ENCODE measurements at regions not wholly inside any gene's neighbourhood (a gene's known extent, or its start where the extent isn't known, plus 50 kb on each side); places are given as distances from the start of the nearest gene placed in this dataset.

DNA sequence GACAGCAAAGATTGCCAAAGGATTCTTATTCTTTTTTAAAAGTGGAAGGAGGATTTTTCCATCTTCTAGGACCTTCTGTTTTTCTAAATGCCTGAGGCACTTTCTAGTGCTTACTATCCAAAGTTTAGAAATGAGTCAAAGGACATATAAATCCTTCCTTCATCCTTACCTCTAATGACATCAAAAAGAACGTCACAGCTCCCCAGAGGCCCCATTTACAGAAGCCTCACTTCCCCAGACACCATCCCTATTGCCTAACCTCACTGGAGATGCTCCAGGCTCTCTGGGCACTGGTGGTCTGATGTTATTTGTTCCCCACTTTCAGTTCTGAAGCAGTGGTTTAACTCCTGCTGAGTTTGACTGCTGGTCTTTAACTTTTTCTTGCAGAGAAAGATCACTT is 504.3 kb downstream of the AGTPBP1 start:
- no peak for DNase-seq (ENCODE audit: low read depth)
- TF ChIP-seq, protein P1, sequence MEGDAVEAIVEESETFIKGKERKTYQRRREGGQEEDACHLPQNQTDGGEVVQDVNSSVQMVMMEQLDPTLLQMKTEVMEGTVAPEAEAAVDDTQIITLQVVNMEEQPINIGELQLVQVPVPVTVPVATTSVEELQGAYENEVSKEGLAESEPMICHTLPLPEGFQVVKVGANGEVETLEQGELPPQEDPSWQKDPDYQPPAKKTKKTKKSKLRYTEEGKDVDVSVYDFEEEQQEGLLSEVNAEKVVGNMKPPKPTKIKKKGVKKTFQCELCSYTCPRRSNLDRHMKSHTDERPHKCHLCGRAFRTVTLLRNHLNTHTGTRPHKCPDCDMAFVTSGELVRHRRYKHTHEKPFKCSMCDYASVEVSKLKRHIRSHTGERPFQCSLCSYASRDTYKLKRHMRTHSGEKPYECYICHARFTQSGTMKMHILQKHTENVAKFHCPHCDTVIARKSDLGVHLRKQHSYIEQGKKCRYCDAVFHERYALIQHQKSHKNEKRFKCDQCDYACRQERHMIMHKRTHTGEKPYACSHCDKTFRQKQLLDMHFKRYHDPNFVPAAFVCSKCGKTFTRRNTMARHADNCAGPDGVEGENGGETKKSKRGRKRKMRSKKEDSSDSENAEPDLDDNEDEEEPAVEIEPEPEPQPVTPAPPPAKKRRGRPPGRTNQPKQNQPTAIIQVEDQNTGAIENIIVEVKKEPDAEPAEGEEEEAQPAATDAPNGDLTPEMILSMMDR (IDR thresholded peaks at IDR 0.05; ENCODE audit: insufficient read depth, low read length, poor library complexity, severe bottlenecking) = no peak
- no peaks in the 10 kb centered on the region for H3K36me3 ChIP-seq (ENCODE audit: control insufficient read depth, insufficient read depth, low read length)
- no peak overlapping the region for H3K4me3 ChIP-seq (ENCODE audit: low read depth, low read length)
- no peaks in the 10 kb centered on the region for H3K27me3 ChIP-seq (ENCODE audit: control insufficient read depth, insufficient read depth, low read length)

DNA sequence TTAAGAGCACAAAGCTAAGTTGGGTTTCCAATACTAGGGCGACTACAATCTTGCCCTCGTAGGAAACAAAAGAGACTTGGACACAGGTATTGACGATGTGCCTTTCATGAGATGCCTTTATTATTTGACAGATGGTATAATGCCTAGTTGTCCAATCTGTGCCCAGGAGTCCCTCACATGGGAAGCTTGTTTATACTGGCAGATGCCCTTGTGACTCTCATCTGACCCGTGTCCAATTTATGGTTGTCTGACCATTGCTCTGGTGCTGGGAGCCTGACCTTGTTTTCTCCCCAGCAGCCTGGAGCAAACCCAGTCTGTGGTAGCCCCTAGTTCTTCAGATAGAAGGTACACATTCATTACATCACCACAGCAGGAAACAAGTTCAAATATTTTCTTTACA is 511.7 kb downstream of the AGTPBP1 start:
- H3K36me3 ChIP-seq (ENCODE audit: control insufficient read depth, insufficient read depth, low read length) = no peaks in the 10 kb centered on the region
- H3K27me3 ChIP-seq (ENCODE audit: control insufficient read depth, insufficient read depth, low read length) = no peaks in the 10 kb centered on the region
- no peak overlapping the region for H3K4me3 ChIP-seq (ENCODE audit: low read depth, low read length)
- no peak for DNase-seq (ENCODE audit: low read depth)
- TF ChIP-seq, protein P1 (IDR thresholded peaks at IDR 0.05; ENCODE audit: insufficient read depth, low read length, poor library complexity, severe bottlenecking) = no peak

DNA sequence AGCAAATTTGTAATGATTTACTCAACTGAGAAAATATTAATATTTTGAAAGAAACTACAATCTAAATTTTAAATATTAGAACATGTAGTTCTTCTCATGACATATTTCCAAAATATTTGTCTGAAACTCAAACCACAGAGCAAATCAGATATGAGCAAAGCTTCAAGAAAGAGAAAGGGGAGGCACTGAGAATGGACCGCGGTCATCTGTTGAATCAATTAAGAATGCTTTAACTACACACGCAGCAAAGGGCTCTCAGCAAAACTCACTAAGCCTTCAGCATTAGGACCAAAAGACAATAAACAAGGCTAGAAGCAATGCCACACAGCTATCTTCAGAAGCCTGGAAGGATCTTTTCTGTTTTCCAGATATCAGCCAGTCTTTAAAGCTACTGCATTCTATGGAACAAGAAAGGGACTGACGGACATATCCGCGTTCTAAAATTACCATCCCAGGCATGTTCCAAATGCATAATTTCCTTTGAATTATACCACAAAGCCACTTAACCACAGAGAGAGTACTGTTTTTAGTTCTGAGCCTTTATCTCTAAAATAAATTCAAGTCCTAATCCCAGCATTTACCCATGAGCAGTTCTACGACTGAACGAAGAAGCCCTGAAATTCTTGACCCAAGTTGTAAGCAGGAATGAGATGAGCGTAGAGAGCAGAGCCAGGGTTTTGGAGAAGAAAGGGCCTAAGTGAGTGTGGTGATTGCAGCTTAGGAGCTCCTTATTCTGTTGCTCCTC is 513.5 kb downstream of the AGTPBP1 start:
- DNase-seq (ENCODE audit: low read depth) = no peak
- H3K27me3 ChIP-seq (ENCODE audit: control insufficient read depth, insufficient read depth, low read length) = no peaks in the 10 kb centered on the region
- no peaks in the 10 kb centered on the region for H3K36me3 ChIP-seq (ENCODE audit: control insufficient read depth, insufficient read depth, low read length)
- H3K4me3 ChIP-seq (ENCODE audit: low read depth, low read length) = no peak overlapping the region
- TF ChIP-seq, protein P1 (IDR thresholded peaks at IDR 0.05; ENCODE audit: insufficient read depth, low read length, poor library complexity, severe bottlenecking) = no peak

DNA sequence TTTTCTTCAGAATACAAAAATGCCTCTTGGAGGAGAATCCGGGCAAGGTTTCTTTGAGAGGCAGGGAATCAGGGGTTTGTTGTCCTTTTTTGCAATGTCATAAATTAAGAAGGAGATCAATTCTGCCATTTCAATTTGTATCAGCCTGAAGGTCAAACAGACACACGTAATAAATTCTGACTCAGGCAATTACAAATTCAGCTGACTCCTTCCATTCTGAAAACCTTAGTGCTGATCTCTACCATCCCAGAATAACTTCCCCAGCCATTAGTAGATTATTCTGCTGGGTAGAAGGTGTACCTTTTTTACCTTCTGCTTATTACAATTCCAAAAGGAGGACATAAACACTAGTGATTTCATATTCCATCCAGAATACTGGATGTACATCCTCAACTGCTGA is 516.6 kb downstream of the AGTPBP1 start:
- H3K27me3 ChIP-seq (ENCODE audit: control insufficient read depth, insufficient read depth, low read length) = no peaks in the 10 kb centered on the region
- H3K4me3 ChIP-seq (ENCODE audit: low read depth, low read length) = no peak overlapping the region
- no peaks in the 10 kb centered on the region for H3K36me3 ChIP-seq (ENCODE audit: control insufficient read depth, insufficient read depth, low read length)
- DNase-seq (ENCODE audit: low read depth) = no peak
- TF ChIP-seq, protein P1 (IDR thresholded peaks at IDR 0.05; ENCODE audit: insufficient read depth, low read length, poor library complexity, severe bottlenecking) = no peak

DNA sequence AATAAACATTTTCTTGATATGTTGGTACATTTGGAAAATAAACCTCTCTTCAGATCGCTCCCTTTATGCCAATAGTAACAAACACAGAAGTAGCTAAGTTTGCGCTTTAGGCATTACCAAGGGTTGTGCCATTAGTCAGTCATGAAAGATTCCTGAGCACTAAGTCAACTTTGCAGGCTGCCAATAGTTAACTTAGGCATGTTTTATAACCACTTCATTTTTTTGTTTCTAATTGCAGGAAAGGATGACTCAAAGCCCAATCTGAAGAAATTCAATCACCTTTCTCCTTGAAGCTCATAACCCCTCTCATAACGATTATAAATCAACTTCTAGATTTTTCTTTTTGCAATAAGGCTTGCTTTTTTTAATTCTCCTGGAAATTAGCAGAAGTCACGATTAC is 517.0 kb downstream of the AGTPBP1 start:
- peak; percentile 79 for DNase-seq (ENCODE audit: low read depth)
- H3K4me3 ChIP-seq (ENCODE audit: low read depth, low read length) = no peak overlapping the region
- no peaks in the 10 kb centered on the region for H3K36me3 ChIP-seq (ENCODE audit: control insufficient read depth, insufficient read depth, low read length)

More for the DNA sequence above, 517.0 kb downstream of the AGTPBP1 start:
- no peaks in the 10 kb centered on the region for H3K27me3 ChIP-seq (ENCODE audit: control insufficient read depth, insufficient read depth, low read length)
- TF ChIP-seq, protein P1 (IDR thresholded peaks at IDR 0.05; ENCODE audit: insufficient read depth, low read length, poor library complexity, severe bottlenecking) = no peak

Data from kidney epithelial cell (primary cell).